ENCODE measurements at regions not wholly inside any gene's neighbourhood (a gene's known extent, or its start where the extent isn't known, plus 50 kb on each side); places are given as distances from the start of the nearest gene placed in this dataset.

DNA sequence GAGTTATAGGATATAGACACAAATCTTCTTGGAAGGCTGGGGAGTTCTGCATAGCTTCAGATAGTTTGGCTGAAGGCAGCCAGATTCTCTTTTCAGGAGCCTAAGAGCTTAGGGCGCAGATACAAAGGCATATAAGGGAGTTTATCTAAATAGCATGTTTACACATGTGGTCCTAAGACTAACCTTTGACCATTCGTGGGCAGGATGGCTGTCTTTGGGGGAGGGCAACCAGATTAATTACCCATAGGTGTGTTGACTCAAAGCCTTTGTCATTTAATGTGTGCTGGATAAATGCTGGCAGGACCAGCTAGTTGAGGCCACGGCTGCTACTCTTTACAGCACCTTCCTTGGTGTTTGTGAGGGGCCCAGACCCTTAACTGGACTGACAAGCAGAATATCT lies 71.8 kb downstream of the IER5 start:
- TF ChIP-seq, protein P1, sequence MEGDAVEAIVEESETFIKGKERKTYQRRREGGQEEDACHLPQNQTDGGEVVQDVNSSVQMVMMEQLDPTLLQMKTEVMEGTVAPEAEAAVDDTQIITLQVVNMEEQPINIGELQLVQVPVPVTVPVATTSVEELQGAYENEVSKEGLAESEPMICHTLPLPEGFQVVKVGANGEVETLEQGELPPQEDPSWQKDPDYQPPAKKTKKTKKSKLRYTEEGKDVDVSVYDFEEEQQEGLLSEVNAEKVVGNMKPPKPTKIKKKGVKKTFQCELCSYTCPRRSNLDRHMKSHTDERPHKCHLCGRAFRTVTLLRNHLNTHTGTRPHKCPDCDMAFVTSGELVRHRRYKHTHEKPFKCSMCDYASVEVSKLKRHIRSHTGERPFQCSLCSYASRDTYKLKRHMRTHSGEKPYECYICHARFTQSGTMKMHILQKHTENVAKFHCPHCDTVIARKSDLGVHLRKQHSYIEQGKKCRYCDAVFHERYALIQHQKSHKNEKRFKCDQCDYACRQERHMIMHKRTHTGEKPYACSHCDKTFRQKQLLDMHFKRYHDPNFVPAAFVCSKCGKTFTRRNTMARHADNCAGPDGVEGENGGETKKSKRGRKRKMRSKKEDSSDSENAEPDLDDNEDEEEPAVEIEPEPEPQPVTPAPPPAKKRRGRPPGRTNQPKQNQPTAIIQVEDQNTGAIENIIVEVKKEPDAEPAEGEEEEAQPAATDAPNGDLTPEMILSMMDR (IDR thresholded peaks at IDR 0.05): no peak
- no peak for TF ChIP-seq POLR2AphosphoS5 (IDR thresholded peaks at IDR 0.05)
- no peak for TF ChIP-seq EP300 (IDR thresholded peaks at IDR 0.05)

All from suprapubic skin (tissue), 4 donors.